PC-9 (cell line): ENCODE measurements at regions not wholly inside any gene's neighbourhood (a gene's known extent, or its start where the extent isn't known, plus 50 kb on each side); places are given as distances from the start of the nearest gene placed in this dataset.

Experiments used
- EZH2 ChIP-seq: fragments of 200-600 bp; sonication (generic); IDR thresholded peaks from 2 replicates; pipeline ENCODE4 v1.8.0; 2017; ENCODE audit warnings: antibody characterized with exemption, low read depth
- TF ChIP-seq, protein P1 (sequence below): fragments of 200-600 bp; sonication (generic); conservative IDR thresholded peaks from 2 replicates; pipeline ENCODE4 v1.6.1; 2017; ENCODE audit warnings: mixed run types, antibody characterized with exemption, mild to moderate bottlenecking, moderate library complexity

DNA sequence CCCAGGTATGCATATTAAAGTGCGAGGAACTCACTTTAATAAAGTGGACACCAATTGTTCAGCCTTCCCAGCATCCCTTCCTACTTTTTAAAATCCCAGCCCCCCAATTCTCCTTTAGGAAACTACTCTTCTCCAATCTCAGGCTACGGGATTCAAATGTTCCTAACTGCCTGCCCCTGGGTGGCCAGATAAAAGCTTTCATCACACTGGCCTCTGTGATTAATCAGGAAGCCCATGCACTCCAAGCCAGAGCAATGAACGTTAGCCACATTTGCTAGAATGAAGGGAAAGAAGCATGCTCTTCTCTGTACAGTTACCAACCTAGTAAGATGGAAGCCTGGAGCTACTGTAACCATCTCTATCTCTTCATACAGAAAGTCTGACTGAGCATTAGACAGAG, 250.3 kb upstream of the UBE2E2 start:
- TF ChIP-seq, protein P1, sequence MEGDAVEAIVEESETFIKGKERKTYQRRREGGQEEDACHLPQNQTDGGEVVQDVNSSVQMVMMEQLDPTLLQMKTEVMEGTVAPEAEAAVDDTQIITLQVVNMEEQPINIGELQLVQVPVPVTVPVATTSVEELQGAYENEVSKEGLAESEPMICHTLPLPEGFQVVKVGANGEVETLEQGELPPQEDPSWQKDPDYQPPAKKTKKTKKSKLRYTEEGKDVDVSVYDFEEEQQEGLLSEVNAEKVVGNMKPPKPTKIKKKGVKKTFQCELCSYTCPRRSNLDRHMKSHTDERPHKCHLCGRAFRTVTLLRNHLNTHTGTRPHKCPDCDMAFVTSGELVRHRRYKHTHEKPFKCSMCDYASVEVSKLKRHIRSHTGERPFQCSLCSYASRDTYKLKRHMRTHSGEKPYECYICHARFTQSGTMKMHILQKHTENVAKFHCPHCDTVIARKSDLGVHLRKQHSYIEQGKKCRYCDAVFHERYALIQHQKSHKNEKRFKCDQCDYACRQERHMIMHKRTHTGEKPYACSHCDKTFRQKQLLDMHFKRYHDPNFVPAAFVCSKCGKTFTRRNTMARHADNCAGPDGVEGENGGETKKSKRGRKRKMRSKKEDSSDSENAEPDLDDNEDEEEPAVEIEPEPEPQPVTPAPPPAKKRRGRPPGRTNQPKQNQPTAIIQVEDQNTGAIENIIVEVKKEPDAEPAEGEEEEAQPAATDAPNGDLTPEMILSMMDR: no peak
- TF ChIP-seq EZH2: no peak
